ENCODE measurements at regions not wholly inside any gene's neighbourhood (a gene's known extent, or its start where the extent isn't known, plus 50 kb on each side); places are given as distances from the start of the nearest gene placed in this dataset.

- DNase-seq = no peak
These were observed 515.2 kb downstream of the EIPR1 start for GRCh38 chr2:2862386-2862785.

GRCh38 chr2:2861666-2862240 lies 515.9 kb downstream of the EIPR1 start:
- no peak for DNase-seq

- no peak for DNase-seq
These were observed 516.9 kb downstream of the EIPR1 start for GRCh38 chr2:2860589-2861300.

- no peak for DNase-seq
These were observed 517.9 kb downstream of the EIPR1 start for GRCh38 chr2:2859732-2860131.

GRCh38 chr2:2859164-2859563 lies 518.5 kb downstream of the EIPR1 start:
- no peak for DNase-seq

- DNase-seq = no peak
These were observed 520.7 kb downstream of the EIPR1 start for GRCh38 chr2:2856723-2857415.

GRCh38 chr2:2855297-2855696 lies 522.3 kb downstream of the EIPR1 start:
- DNase-seq = no peak

- DNase-seq = no peak
These were observed 522.3 kb upstream of the MYT1L start for GRCh38 chr2:2853346-2853745.

- no peak for DNase-seq
These were observed 521.0 kb upstream of the MYT1L start for GRCh38 chr2:2851806-2852777.

- no peak for DNase-seq
These were observed 520.2 kb upstream of the MYT1L start for GRCh38 chr2:2851316-2851715.

- DNase-seq = no peak
These were observed 519.8 kb upstream of the MYT1L start for GRCh38 chr2:2850859-2851258.

GRCh38 chr2:2850218-2850755 lies 519.2 kb upstream of the MYT1L start:
- no peak for DNase-seq

- no peak for DNase-seq
These were observed 518.6 kb upstream of the MYT1L start for GRCh38 chr2:2849464-2850217.

- no peak for DNase-seq
These were observed 517.7 kb upstream of the MYT1L start for GRCh38 chr2:2848621-2849333.

GRCh38 chr2:2848198-2848597 lies 517.1 kb upstream of the MYT1L start:
- DNase-seq = no peak

GRCh38 chr2:2847209-2847676 lies 516.2 kb upstream of the MYT1L start:
- DNase-seq = no peak

GRCh38 chr2:2846332-2847208 lies 515.5 kb upstream of the MYT1L start:
- no peak for DNase-seq

- DNase-seq = no peak
These were observed 514.8 kb upstream of the MYT1L start for GRCh38 chr2:2845806-2846315.

GRCh38 chr2:2845267-2845666 lies 514.2 kb upstream of the MYT1L start:
- no peak for DNase-seq
